ENCODE measurements at regions not wholly inside any gene's neighbourhood (a gene's known extent, or its start where the extent isn't known, plus 50 kb on each side); places are given as distances from the start of the nearest gene placed in this dataset.

DNA sequence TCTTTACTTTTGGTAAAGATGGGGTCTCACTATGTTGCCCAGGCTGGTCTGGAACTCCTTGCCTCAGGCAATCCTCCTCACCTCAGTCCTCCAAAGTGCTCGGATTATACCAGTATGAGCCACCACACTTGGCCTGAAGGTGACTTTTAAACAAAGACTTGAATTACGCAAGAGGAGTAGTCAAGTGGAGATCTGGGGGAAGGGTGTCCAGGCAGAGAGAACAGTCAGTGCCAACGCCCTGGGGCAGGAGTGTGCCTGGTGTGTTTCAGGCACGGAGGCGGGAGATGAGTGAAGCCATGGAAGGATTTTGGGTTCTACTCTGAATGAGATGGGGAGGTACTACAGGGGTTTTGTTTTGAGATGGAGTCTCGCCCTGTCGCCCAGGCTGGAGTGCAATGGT lies 82.6 kb upstream of the NPTX2 start:
- intact Hi-C loops (cut with DNase I; ENCODE audit: low total_unique reads), result no loop called here
- TF ChIP-seq, protein P1, sequence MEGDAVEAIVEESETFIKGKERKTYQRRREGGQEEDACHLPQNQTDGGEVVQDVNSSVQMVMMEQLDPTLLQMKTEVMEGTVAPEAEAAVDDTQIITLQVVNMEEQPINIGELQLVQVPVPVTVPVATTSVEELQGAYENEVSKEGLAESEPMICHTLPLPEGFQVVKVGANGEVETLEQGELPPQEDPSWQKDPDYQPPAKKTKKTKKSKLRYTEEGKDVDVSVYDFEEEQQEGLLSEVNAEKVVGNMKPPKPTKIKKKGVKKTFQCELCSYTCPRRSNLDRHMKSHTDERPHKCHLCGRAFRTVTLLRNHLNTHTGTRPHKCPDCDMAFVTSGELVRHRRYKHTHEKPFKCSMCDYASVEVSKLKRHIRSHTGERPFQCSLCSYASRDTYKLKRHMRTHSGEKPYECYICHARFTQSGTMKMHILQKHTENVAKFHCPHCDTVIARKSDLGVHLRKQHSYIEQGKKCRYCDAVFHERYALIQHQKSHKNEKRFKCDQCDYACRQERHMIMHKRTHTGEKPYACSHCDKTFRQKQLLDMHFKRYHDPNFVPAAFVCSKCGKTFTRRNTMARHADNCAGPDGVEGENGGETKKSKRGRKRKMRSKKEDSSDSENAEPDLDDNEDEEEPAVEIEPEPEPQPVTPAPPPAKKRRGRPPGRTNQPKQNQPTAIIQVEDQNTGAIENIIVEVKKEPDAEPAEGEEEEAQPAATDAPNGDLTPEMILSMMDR (IDR thresholded peaks at IDR 0.05), result no peak
- TF ChIP-seq POLR2A (IDR thresholded peaks at IDR 0.05) (no peak), POLR2AphosphoS5 (IDR thresholded peaks at IDR 0.05) (no peak)
- H3K9me3 ChIP-seq, result peaks cover 19 to 25% of the 10 kb centered on the region in 2 donors
- no peaks in the 10 kb centered on the region for H3K27me3 ChIP-seq
- H3K27ac ChIP-seq, result no peak overlapping the region
- no peaks in the 10 kb centered on the region for H3K36me3 ChIP-seq
- no peak for DNase-seq (ENCODE audit: low spot score in 2 of 2)
- no peaks in the 10 kb centered on the region for H3K4me1 ChIP-seq
- H3K4me3 ChIP-seq, result no peak overlapping the region

DNA sequence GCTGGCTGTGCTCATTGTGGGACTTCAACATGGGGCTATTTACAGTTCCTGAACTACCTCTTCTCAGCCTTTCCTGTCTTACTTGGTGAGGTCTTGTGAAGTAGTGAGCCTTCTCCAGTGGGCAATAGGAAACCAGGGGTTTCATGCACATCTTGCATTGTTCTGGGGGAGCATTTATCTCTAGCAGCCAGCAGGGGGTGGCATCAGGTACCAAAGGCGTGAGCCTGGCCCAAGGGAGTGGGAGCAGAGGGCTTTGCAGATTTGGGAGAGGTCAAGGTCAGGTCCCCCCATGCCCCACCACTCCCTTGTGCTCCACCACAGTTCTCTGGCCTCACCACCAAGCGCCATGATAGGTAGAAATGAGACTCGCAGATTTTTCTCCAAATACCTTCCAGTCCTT lies 85.4 kb upstream of the NPTX2 start:
- Histone ChIP-seq H3K36me3 (no peaks in the 10 kb centered on the region), H3K27me3 (no peaks in the 10 kb centered on the region), H3K27ac (no peak overlapping the region), H3K4me3 (no peak overlapping the region), H3K4me1 (no peaks in the 10 kb centered on the region), H3K9me3 (peaks cover 19 to 23% of the 10 kb centered on the region in 2 donors)
- TF ChIP-seq, protein P1 (IDR thresholded peaks at IDR 0.05), result no peak
- TF ChIP-seq POLR2A (IDR thresholded peaks at IDR 0.05) (no peak), POLR2AphosphoS5 (IDR thresholded peaks at IDR 0.05) (no peak)
- intact Hi-C loops (cut with DNase I; ENCODE audit: low total_unique reads), result no loop called here
- DNase-seq (ENCODE audit: low spot score in 2 of 2), result no peak

DNA sequence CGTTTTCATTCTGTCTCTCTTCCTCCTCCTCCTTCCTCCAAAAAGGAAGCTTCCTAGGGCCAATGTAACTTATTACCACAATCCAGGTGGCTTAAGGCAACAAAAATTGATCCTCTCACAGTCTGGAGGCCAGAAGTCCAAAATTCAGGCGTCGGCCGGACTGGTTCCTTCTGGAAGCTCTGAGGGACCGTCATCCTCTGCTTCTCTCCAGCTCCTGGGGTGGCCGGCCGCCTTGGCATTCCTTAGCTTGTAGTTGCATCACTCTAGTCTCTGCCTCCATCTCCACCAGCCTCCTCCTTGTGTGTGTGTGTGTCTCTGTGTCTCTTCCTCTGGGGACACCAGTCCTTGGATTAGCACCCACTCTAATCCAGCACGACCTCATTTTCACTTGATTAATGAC lies 89.0 kb upstream of the NPTX2 start:
- H3K36me3 ChIP-seq, result no peaks in the 10 kb centered on the region
- peaks cover 23 to 29% of the 10 kb centered on the region in 2 donors for H3K9me3 ChIP-seq
- H3K4me1 ChIP-seq, result no peaks in the 10 kb centered on the region
- intact Hi-C loops (cut with DNase I; ENCODE audit: low total_unique reads), result no loop called here
- H3K27me3 ChIP-seq, result no peaks in the 10 kb centered on the region
- no peak overlapping the region for H3K27ac ChIP-seq
- TF ChIP-seq POLR2A (IDR thresholded peaks at IDR 0.05), result no peak
- DNase-seq (ENCODE audit: low spot score in 2 of 2), result no peak
- no peak overlapping the region for H3K4me3 ChIP-seq

DNA sequence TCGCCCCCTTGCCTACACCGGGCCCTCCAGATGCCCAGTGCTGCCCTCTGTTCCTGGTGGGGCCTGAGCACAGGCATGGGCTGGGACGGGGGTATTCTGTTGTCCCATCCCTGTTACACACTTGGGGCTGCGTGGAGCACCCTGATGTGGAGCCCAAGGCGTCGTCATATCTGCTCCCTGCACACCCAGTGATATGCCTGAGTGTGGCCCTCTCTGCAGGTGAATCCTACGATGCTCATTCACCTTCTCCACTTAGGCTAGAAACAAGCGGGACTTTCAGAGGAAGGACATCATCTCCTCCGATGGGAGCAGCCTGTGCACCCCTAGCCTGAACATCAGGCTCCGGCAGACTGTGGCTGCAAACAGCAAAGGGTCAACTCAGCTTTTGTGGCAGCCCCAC lies 91.0 kb upstream of the NPTX2 start:
- TF ChIP-seq POLR2A (IDR thresholded peaks at IDR 0.05) (no peak), POLR2AphosphoS5 (IDR thresholded peaks at IDR 0.05) (no peak)
- TF ChIP-seq, protein P1 (IDR thresholded peaks at IDR 0.05), result no peak
- Histone ChIP-seq H3K36me3 (no peaks in the 10 kb centered on the region), H3K9me3 (peaks cover 11 to 14% of the 10 kb centered on the region in 2 donors), H3K4me3 (no peak overlapping the region), H3K4me1 (no peaks in the 10 kb centered on the region), H3K27me3 (no peaks in the 10 kb centered on the region), H3K27ac (no peak overlapping the region)
- intact Hi-C loops (cut with DNase I; ENCODE audit: low total_unique reads), result no loop called here
- DNase-seq (ENCODE audit: low spot score in 2 of 2), result no peak

DNA sequence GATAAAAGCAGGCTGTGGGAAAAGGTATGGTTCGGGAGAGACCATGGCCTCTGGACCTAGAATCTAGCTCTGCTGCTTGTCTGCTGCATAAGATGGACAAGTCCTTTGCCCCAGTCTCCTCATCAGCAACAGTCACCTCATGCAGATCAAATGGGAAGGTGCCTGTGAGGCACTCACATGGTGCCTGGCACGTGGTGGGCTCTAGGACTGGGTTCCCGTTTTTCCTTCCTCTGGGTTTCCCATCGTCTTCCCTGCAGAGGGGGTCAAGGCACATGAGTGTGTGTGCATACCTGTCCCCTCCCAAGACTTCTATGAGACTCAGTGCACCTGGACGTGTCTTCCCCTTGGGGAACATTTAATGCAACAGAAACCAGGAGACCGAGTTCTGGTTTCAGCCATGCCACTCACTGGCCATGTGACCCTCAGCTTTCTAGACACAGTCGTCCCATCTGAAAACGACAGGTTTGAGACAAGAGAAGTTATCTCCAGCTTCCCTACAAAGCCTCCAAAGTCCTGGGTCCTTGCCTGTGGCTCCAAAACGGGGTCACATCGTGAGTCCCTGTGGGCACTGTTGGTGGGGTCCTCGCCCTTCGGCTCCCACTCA lies 95.9 kb upstream of the NPTX2 start:
- H3K27me3 ChIP-seq, result no peaks in the 10 kb centered on the region
- H3K9me3 ChIP-seq, result peaks cover 7 to 14% of the 10 kb centered on the region in 2 donors
- H3K4me1 ChIP-seq, result no peaks in the 10 kb centered on the region
- intact Hi-C loops (cut with DNase I; ENCODE audit: low total_unique reads), result no loop called here
- no peaks in the 10 kb centered on the region for H3K36me3 ChIP-seq
- TF ChIP-seq POLR2A (IDR thresholded peaks at IDR 0.05) (no peak), POLR2AphosphoS5 (IDR thresholded peaks at IDR 0.05) (no peak)
- TF ChIP-seq, protein P1 (IDR thresholded peaks at IDR 0.05), result no peak
- no peak overlapping the region for H3K27ac ChIP-seq
- no peak for DNase-seq (ENCODE audit: low spot score in 2 of 2)
- H3K4me3 ChIP-seq, result no peak overlapping the region
